ENCODE measurements at regions not wholly inside any gene's neighbourhood (a gene's known extent, or its start where the extent isn't known, plus 50 kb on each side); places are given as distances from the start of the nearest gene placed in this dataset.

DNA sequence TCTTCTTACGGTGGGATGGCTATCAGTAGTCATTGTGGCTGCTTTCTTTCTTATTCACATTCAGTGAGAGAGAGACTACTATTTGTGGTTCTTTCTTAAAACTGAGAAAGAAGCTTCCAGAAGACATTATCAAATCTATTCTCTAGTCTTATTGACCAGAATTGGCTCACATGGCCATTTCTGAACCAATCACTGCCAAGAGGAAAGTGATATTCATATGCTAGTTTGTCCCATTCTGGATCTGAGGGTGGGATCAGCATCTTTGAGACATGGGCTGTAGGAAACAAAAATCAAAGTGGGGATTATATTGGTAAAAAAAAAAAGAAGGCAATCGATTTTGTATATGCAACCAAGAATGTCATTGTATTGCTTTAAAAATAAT lies 106.4 kb upstream of the RASGRP1 start:
- no peaks in the 10 kb centered on the region for H3K9me3 Mint-ChIP-seq
- peaks cover 19% of the 10 kb centered on the region for H3K4me1 Mint-ChIP-seq
- no peaks in the 10 kb centered on the region for H3K36me3 Mint-ChIP-seq (ENCODE audit: low read depth)
- TF ChIP-seq, protein P1, sequence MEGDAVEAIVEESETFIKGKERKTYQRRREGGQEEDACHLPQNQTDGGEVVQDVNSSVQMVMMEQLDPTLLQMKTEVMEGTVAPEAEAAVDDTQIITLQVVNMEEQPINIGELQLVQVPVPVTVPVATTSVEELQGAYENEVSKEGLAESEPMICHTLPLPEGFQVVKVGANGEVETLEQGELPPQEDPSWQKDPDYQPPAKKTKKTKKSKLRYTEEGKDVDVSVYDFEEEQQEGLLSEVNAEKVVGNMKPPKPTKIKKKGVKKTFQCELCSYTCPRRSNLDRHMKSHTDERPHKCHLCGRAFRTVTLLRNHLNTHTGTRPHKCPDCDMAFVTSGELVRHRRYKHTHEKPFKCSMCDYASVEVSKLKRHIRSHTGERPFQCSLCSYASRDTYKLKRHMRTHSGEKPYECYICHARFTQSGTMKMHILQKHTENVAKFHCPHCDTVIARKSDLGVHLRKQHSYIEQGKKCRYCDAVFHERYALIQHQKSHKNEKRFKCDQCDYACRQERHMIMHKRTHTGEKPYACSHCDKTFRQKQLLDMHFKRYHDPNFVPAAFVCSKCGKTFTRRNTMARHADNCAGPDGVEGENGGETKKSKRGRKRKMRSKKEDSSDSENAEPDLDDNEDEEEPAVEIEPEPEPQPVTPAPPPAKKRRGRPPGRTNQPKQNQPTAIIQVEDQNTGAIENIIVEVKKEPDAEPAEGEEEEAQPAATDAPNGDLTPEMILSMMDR (IDR thresholded peaks at IDR 0.05), result no peak
- DNase-seq, result no peak
- no peak overlapping the region for H3K27ac Mint-ChIP-seq
- H3K27me3 Mint-ChIP-seq (ENCODE audit: low read depth, poor library complexity), result peaks cover 8% of the 10 kb centered on the region
- H3K4me3 Mint-ChIP-seq, result no peak overlapping the region

DNA sequence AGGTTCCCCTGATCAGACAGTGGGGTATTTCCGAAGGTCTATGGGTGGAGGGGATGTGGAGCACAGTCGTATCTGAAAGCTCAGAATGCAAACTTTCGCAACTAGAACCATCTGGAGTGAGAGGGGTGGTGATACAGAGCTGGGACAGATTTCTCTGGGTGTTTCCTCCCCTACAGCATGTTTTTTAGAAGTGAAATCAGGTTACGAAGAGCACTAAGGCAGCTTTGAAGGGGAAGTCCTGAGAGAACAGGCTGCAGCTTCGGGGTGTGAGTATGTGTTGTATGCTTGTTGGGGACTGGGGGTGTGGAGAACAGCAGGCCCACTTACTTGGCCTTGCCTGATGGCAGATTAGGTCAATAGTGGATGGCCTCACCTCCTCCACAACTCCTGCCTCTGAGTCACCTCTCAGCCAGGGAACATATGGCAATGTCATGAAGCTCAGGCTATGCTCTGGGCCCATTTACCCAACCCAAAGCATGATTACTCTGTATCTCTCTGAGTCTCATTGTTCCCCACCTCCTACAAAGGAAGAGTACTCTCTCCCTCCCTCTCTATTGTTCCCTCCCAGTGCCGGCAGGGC lies 107.2 kb upstream of the RASGRP1 start:
- TF ChIP-seq, protein P1 (IDR thresholded peaks at IDR 0.05), result no peak
- Mint-ChIP-seq H3K27ac (no peak overlapping the region), H3K27me3 (ENCODE audit: low read depth, poor library complexity) (peaks cover 7% of the 10 kb centered on the region), H3K9me3 (no peaks in the 10 kb centered on the region), H3K36me3 (ENCODE audit: low read depth) (no peaks in the 10 kb centered on the region), H3K4me3 (no peak overlapping the region), H3K4me1 (peaks cover 19% of the 10 kb centered on the region)
- no peak for DNase-seq

DNA sequence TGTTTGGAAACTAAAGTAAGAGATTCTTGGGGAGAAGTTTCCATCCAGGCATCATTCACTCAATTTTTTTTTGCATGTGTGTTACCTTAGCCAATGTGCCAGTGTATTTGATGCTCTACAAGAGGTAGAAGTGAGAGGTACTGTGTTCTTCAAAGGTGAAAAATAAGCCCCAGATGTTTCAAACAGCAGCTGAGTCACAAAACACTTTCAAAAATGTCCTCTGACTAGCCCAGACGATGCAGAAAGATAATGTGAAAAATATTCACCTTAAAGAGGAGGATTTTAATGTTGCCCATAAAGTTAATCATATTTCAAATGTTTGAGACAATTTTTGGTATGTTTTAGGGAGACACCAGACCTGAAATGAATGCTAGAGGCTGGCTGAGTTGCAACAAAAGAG lies 107.7 kb upstream of the RASGRP1 start:
- Mint-ChIP-seq H3K27me3 (ENCODE audit: low read depth, poor library complexity) (peaks cover 6% of the 10 kb centered on the region), H3K36me3 (ENCODE audit: low read depth) (no peaks in the 10 kb centered on the region), H3K9me3 (no peaks in the 10 kb centered on the region), H3K27ac (no peak overlapping the region), H3K4me3 (no peak overlapping the region), H3K4me1 (peaks cover 18% of the 10 kb centered on the region)
- TF ChIP-seq, protein P1 (IDR thresholded peaks at IDR 0.05), result no peak
- no peak for DNase-seq

DNA sequence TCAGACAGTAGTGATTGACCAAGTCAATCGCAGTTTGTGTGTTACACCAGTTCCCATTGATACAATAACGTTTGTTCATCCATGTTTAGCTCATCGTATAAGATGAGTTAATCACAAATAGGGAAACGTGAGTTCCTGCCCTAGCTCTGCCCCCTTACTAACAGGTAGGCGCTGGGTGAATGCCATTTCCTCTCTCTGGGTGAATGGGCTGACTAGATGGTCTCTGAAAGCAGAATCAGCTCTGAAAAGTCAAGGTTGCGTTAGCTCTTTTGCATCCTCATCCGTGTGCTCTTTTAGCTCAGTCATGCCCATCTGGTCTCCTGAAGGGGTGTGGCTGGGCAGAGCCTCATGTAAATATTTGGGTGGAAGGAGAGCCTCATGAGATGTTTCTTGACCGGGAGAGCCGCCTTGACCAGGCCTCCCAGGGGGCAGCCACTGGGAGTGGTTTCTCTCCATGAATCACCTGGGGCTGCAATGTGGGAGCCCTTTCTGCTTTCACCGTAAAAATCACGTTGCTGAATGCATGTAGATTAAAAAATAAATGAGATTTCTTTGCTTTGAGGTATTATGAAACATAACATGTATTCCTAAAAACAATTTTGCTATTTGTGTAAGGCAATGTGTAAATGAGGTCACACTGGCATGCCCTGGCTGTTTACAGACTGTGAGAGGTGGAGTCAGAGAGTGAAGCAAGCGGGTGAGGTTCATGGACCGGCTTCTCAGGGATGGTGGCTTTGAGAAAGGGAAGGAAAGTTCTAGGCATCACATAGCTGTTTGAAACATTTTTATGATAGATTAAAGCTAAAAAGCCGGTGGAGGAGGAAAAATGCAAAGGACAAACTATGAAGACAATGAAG lies 108.4 kb upstream of the RASGRP1 start:
- H3K36me3 Mint-ChIP-seq (ENCODE audit: low read depth), result no peaks in the 10 kb centered on the region
- peaks cover 9% of the 10 kb centered on the region for H3K27me3 Mint-ChIP-seq (ENCODE audit: low read depth, poor library complexity)
- H3K4me1 Mint-ChIP-seq, result peaks cover 15% of the 10 kb centered on the region
- no peak overlapping the region for H3K4me3 Mint-ChIP-seq
- no peak for DNase-seq
- no peaks in the 10 kb centered on the region for H3K9me3 Mint-ChIP-seq
- H3K27ac Mint-ChIP-seq, result no peak overlapping the region
- TF ChIP-seq, protein P1 (IDR thresholded peaks at IDR 0.05), result no peak

DNA sequence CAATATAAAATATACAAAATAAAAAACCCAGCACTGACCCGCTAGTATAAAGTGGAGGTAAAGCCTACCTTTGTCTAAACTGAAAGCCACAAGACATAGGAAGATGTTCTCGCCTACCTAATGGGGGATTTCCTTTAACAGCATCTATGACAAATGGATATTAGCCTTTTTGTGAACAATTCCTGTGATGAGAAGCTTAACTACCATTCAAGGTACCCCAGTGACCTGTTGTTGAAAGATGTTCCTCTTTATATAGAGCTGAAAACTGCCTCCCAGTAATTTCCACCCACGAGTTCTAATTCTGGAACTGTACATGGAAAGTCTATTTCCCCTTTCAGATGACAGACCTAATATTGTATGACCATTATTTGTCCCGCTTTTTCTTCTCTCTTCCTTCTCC lies 109.8 kb upstream of the RASGRP1 start:
- Mint-ChIP-seq H3K27ac (no peak overlapping the region), H3K36me3 (ENCODE audit: low read depth) (no peaks in the 10 kb centered on the region), H3K4me1 (peaks cover 14% of the 10 kb centered on the region), H3K27me3 (ENCODE audit: low read depth, poor library complexity) (peaks cover 8% of the 10 kb centered on the region), H3K4me3 (no peak overlapping the region), H3K9me3 (no peaks in the 10 kb centered on the region)
- TF ChIP-seq, protein P1 (IDR thresholded peaks at IDR 0.05), result no peak
- DNase-seq, result no peak

DNA sequence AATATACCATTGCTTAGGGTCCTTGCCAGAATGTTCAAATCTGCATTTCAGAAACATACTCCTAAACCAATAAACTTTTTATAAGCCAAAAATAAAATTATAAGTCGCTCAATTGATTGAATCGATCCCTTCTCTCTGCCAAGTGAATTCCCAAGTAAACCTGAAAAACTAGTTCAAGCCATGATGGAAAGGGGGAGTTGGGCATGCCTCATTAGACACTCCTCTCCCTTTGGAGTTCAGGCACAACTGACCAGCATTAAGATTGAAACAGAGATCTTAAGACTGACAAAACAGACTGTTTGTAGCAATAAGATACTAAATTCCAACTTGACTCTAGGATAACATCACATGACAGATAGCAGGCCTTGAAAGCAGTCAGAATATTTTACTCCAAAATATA lies 113.7 kb upstream of the RASGRP1 start:
- no peak for DNase-seq
- no peak overlapping the region for H3K4me3 Mint-ChIP-seq
- H3K36me3 Mint-ChIP-seq (ENCODE audit: low read depth), result no peaks in the 10 kb centered on the region
- TF ChIP-seq, protein P1 (IDR thresholded peaks at IDR 0.05), result no peak
- no peaks in the 10 kb centered on the region for H3K9me3 Mint-ChIP-seq
- H3K4me1 Mint-ChIP-seq, result peaks cover 14% of the 10 kb centered on the region
- H3K27ac Mint-ChIP-seq, result no peak overlapping the region
- H3K27me3 Mint-ChIP-seq (ENCODE audit: low read depth, poor library complexity), result peaks cover 6% of the 10 kb centered on the region

Measured in nephron progenitor cell (in vitro differentiated cells).